Inflammatory macrophage treated with lipopolysaccharide for 1 hour (primary cell): ENCODE measurements at regions not wholly inside any gene's neighbourhood (a gene's known extent, or its start where the extent isn't known, plus 50 kb on each side); places are given as distances from the start of the nearest gene placed in this dataset.
"Not testable (repeated sequence)": the region's sequence is repeated elsewhere in the genome, so short reads cannot be mapped to it uniquely, and the experiment has no call there.

Source experiments
- DNase-seq, 2 donors: peaks; one replicate each; pipeline ENCODE4 v3.0.0-alpha.2; 2020 to 2022

DNA sequence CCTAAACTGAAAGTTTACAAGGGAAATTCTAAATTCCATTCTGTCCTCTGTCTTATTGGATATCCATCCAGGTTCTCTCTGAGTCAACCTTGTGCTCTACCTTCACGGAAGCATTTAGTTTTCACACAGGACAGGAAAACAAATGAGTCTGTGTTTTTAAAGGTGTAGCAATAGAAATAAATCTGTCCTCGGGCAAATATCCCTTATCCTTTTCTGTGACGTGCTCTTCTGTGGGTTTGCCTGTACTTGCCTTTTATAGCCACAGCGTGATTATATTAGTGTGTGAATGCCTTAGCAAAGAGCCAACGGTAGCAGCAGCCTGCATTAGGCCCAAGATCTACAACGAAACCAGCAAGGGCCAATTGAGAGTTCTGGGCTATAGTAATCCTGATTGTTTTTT is 127.2 kb upstream of the PLSCR5 start:
- DNase-seq, result no peak

DNA sequence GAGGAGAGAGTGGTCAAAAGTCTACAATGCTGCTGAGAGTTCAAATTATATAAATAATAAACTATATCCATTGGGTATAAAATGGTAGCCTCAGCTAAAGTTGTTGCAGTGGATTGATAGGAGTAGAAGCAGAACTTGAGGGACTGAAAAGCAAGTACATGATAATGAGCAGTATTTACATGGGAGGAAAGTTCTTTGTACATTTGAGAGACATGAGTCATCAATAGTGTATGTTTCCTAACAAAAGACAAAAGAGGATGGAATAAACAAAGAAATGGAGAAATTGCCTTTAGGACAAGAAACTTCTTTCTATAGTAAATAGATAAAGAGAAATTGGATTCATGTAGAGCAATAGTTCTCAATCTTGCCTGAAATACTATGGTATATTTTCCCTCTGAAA is 110.0 kb upstream of the PLSCR5 start:
- no peak for DNase-seq

DNA sequence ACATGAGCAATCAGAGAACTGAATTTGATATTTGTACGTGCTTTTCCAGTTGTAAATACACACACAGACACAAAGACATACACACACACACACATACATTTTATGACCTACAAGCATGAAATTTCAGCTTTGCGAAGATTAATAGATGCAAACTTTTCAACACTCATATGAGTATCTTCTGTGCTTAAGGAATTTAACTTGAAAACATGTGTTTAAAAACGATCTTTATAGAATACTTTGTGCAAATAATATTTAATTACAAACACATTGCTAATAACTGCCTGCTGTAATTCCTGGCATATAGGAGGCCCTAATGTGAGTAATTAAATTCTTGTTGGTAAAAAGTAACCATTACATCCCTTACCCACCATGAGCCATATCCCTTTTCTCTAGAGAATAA is 107.7 kb upstream of the PLSCR5 start:
- no peak for DNase-seq

DNA sequence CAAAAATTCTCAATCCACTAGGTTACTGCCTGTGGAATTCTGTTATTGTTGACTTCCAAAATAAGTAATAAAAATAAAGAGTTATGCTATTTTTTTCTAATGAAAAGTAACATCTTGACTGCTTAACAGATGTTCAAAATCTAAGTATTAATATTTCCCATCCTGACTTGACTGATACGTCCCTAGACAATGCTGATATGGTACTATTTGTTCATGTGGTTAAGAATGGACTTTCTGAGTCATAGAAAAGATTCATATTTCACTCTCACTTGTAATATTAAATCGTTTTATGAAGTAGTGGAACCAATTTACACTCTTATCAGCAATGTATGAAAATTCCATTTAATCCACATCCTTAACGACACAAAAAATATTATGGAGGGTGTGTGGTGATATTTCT is 104.8 kb upstream of the PLSCR5 start:
- DNase-seq, result no peak

DNA sequence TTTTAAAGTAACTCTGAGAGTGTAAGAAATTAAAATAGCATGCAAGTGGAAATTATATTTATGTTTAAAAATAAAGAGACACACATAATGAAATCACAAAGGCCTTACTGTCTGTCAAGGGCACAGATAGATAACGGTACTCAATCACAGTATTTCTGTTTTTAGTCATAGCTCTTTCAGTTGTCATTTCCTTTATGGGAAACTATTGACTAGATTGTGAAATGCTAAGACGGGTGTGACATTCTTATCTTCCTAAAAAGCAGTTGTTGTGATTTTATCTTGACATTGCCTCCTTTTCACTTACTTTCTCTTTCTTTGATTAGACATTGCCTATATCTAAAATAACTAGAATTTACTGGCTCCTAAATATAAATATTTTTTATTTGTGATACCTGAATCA is 100.1 kb upstream of the PLSCR5 start:
- no peak for DNase-seq

DNA sequence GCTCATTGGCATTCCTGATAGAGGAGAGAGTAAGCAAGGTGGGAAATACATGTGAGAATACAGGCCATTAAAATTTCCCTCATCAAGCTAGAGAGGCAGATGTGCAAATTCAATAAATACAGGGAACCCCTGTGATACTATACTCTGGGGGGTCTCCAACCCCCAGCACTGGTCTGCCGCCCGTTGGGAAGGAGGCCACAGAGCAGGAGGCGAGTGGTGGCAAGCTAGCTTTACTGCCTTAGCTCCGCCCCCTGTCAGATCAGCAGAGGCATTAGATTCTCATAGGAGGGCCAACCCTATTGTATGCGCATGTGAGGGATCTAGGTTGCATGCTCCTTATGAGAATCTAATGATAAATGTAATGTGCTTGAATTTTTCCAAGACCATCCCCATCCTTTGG is 97.1 kb upstream of the PLSCR5 start:
- DNase-seq, result no peak

DNA sequence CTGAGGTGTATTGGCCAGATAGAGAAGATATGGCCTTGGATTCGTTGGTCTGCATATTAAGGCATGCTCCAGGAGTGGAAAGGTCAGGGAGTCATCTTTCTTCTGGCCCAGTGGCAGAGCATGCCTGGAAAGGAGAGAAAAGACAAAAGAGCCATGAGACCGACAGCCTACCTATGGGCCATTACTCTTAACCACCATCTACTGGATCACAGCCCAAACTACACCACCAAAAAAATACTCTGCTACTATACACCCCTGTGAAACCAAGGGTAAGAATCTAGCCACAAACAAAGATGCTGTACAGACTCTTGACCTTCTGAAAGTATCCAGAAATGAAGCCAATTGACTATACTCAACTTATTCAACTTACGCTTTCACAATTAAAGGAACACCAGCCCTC is 96.1 kb upstream of the PLSCR5 start:
- no peak for DNase-seq

DNA sequence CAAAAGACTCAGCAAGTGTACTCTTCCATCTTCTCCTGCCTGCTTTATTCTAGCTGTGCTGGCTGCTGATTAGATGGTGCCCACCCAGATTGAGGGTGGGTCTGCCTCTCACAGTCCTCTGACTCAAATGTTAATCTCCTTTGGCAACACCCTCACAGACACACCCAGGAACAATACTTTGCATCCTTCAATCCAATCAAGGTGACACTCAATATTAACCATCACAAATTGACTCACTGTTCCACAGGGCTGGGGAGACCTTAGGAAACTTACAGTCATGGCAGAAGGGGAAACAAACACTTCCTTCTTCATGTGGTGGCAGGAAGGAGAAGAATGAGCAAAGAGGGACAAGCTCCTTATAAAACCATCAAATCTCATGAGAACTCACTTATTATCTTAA is 94.9 kb upstream of the PLSCR5 start:
- DNase-seq, result not testable (repeated sequence)

DNA sequence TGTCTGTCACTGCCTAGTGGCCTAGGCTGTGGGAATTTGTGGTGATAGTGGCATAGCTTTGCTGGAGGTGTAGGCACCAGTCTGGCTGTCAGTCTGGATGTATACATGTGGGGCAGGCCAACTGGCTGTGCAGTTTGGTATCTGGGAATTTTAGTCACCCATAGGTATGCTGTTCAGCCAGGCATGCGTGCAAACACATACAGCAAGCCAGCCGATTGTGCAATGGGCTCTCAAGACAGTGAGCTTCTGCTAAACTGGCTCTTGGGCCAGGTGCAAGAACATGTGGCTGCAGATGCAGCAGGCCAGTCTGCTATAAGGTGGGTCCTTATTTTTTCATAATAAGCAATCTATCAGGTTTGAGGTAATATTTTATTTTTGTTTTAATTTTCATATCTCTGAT is 87.1 kb upstream of the PLSCR5 start:
- no peak for DNase-seq

DNA sequence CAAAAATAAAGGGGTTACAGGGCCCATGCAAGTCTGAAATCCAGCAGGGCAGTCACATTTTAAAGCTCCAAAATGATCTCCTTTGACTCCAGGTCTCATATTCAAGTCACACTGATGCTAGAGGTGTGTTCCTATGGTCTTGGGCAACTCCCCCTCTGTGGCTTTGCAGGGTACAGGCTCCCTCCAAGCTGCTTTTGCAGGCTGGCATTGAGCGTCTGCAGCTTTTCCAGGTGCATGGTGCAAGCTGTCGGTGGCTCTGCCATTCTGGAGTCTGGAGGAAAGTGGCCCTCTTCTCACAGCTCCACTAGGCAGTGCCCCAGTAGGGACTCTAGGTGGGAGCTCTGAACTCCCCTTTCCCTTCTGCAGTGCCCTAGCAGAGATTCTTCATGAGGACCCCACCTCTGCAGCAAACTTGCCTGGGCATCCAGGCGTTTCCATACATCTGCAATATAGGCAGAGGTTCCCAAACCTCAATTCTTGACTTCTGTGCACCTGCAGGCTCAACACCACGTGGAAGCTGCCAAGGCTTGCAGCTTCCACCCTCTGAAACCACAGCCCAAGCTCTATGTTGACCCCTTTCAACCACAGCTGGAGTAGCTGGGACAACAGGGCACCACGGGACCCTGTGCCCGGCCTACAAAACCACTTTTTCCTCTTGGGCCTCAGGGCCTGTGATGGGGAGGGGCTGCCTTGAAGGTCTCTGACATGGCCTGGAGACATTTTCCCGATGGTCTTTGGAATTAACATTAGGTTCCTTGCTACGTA is 80.1 kb upstream of the PLSCR5 start:
- no peak for DNase-seq

DNA sequence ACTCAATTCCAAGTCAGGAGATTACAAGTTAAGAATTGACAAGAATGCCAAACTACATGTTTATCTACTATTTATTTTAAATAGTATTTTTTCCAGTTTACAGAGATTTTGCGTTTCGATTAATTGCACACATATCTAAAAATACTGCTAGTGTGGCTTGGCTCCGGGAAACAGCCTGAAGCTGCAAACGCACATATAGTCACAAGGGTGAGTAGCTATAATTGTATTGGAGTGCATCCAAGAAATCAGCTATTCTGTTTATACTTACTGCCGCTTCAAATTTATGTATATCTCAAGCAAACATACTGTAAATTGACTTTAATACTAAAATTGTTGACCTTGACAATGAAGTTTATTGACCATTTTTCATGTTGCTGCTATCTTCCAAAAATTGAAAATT is 77.0 kb upstream of the PLSCR5 start:
- DNase-seq, result no peak

DNA sequence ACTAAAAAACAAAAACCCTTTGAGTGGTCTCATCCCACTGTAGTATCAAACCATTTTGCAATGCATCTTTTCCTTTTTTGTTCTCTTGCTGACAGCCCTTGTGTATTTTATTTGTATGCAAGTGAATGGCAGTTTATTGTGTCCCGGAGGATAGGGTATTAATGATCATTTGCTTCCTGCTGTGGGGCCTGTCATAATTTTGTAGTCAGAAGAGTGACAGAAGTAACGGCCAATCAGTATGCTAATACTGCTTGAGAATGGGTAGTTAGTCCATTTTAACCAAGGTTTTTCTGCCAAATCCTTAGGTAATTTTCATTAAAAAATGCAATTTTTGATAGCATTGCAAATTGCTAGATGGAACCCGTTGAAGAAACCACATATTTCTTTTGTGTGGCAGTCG is 75.5 kb upstream of the PLSCR5 start:
- DNase-seq, result no peak

DNA sequence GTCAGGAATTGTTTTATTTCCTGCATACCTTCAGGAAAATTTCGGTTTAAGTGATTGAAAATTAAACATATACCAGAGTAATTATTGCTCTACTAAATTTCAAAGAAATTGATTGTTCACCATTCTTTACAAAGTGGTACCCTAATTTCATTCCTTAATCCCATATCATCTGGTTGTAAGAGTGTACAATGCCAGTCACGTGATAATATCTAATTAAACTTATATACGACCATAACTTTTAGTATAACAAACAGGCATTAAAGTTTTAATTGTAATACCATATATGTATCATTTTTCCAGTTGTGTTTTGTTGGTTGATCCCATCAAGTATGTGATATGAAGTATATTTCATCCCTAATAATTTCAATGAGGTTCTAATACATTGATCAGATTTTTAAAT is 74.8 kb upstream of the PLSCR5 start:
- DNase-seq, result no peak

DNA sequence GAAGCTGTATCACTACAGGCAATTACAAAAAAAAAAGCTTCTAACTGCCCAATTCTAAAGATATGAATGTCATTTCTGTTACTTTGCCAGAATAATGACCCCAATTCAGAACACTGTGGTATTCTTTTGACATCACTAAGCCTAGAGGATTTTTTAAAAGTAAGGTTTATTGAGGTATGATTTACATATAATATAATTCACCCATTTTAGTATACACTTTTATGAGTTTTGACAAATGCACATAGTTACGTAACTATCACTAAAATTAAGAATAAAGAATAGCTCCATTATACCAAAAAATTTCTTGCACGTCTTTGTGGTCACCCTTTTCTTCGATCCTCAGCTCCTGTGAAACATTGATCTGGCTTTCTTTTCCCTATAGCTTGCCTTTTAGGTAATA is 74.0 kb upstream of the PLSCR5 start:
- no peak for DNase-seq

DNA sequence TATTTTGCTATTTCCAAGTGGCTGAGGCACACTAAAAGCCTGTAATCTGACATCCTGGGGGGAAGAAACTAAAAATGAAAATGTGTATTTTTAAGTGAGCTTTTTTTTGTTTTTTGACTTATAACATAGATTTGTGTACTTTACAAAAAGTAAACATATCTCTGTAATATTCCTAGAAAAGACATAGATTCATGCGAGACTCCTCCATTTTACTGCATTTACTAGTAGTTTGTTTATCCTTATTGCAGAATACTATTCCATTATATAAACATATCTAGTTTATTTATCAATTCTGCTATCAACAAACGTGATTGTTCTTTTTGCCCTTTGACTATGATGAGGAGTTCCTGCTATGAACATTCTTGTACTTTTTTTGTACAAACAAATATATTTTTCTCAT is 67.8 kb upstream of the PLSCR5 start:
- no peak for DNase-seq

DNA sequence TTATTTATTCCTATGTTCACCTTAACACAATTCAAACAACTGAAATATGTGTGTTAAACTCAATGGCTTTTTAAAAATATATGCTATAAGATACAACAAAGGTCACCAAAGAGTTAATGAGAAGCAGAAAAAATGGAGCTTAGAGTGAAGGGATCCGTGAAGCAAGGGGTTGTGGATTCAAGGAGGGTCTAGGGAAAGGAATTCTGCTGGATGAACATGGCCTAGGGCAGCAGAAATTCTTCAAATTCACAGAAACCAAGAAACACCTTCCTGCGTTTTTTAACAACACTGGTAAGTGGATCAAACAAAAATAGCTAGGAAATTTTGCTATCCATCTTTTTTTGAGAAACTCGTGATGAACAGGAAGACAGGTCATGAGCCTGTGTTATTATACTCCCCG is 59.3 kb upstream of the PLSCR5 start:
- DNase-seq, result no peak

DNA sequence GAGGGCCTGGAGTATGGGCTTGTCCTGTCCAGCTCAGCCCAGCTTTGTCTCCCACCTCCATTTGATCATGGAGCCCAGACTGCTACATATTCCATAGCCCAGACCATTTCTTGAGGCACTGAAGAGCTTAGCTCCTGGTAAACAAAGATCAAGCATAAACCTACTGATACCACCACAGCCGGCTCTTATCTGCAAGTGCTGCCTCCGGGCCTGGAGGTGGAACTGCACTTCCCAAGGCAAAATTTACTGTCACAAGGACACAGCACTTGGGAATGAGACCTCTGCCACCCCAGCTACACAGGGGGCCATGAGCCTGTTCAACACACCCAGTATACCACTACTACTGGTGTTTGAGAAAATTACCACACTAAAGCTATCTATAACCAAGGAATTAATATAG is 53.7 kb upstream of the PLSCR5 start:
- DNase-seq, result no peak

DNA sequence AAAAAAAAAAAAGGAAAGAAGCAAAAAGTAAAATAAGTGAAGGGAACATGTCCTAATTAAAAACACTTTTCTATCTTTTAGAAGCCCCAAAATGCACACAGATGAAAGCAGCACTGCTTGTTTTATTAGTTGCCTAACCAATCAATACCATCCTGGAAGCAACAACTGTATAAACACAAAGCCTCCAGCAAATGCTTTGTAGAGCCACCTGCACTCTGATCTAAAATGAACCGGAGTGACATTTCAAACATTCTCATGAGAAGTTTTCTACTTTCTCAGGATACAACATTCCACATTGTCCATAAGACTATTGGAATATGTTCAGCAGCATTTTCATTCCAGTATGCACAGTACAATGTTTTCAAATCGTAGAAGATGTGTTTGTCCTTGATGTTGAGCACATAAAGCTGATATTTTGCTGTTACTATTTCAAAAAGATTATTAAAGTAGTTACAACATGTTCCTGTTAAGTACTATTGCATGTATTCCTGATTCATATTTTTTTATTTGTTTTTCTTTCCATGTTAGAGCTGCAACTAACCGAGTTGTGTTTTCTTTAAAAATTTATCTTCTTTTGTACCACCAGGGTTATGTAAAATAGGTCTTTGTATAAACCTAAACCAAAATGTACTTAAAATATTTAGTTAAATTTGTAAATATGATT is 50.3 kb upstream of the PLSCR5 start:
- DNase-seq, result no peak
